Smooth muscle cell (in vitro differentiated cells): ENCODE measurements at regions not wholly inside any gene's neighbourhood (a gene's known extent, or its start where the extent isn't known, plus 50 kb on each side); places are given as distances from the start of the nearest gene placed in this dataset.
A peak's percentile ranks its signal among the peaks of the same experiment; 100 is the strongest.

ENCODE experiments used
- DNase-seq: peaks from one replicate; lab custom pipeline; 2025; ENCODE audit not compliant: unreplicated experiment; lab: John Stamatoyannopoulos, UW
- H2AFZ ChIP-seq: fragments of 200-600 bp; sonication (generic); 2 replicates; pipeline ENCODE4 v1.6.0; 2016; ENCODE audit warnings: antibody characterized with exemption, low read depth, mild to moderate bottlenecking
- H3F3A ChIP-seq: fragments of 200-600 bp; sonication (generic); 2 replicates; pipeline ENCODE4 v1.6.0; 2017; ENCODE audit warnings: antibody characterized with exemption, low read depth
- H3K27ac ChIP-seq: fragments of 200-600 bp; sonication (generic); 2 replicates; pipeline ENCODE4 v1.5.1; 2016; ENCODE audit warnings: low read depth, mild to moderate bottlenecking
- H3K27me3 ChIP-seq: fragments of 200-600 bp; sonication (generic); 2 replicates; pipeline ENCODE4 v1.6.1; 2016; ENCODE audit warnings: low read depth, mild to moderate bottlenecking
- H3K36me3 ChIP-seq: fragments of 200-600 bp; sonication (generic); 2 replicates; pipeline ENCODE4 v1.5.1; 2016; ENCODE audit warnings: low read depth
- H3K4me1 ChIP-seq: fragments of 200-600 bp; sonication (generic); 2 replicates; pipeline ENCODE4 v1.5.1; 2016; ENCODE audit warnings: low read depth
- H3K4me2 ChIP-seq: fragments of 200-600 bp; sonication (generic); 2 replicates; pipeline ENCODE4 v1.6.0; 2016; ENCODE audit warnings: mild to moderate bottlenecking
- H3K4me3 ChIP-seq: fragments of 200-600 bp; sonication (generic); 2 replicates; pipeline ENCODE4 v1.5.1; 2016; ENCODE audit warnings: mild to moderate bottlenecking
- H3K79me2 ChIP-seq: fragments of 200-600 bp; sonication (generic); 2 replicates; pipeline ENCODE4 v1.6.0; 2016; ENCODE audit warnings: low read depth, mild to moderate bottlenecking
- H3K9ac ChIP-seq: fragments of 200-600 bp; sonication (generic); 2 replicates; pipeline ENCODE4 v1.6.0; 2016; ENCODE audit warnings: low read depth
- H3K9me3 ChIP-seq: fragments of 200-600 bp; sonication (generic); replicated peaks from 2 replicates; pipeline ENCODE4 v1.5.1; 2016; ENCODE audit warnings: low read depth
- H4K20me1 ChIP-seq: fragments of 200-600 bp; sonication (generic); 2 replicates; pipeline ENCODE4 v1.6.0; 2016; ENCODE audit warnings: low read depth
- CTCF ChIP-seq: fragments of 200-600 bp; sonication (generic); IDR thresholded peaks from 2 replicates; pipeline ENCODE4 v1.5.1; 2017; ENCODE audit warnings: borderline replicate concordance, mild to moderate bottlenecking, antibody characterized with exemption; ENCODE audit not compliant: insufficient read depth, poor library complexity, severe bottlenecking
- WGBS: methylation state at CpG from one replicate; pipeline ENCODE4 v1.1.7; 2016; ENCODE audit warnings: low lambda C conversion rate; 5-methylcytosine and 5-hydroxymethylcytosine counted together

- H3F3A ChIP-seq: no peaks in the 10 kb centered on the region
- no peaks in the 10 kb centered on the region for H3K36me3 ChIP-seq
- TF ChIP-seq CTCF: no peak
- H3K9ac ChIP-seq: no peak overlapping the region
- H3K4me2 ChIP-seq: no peak overlapping the region
- no peaks in the 10 kb centered on the region for H3K27me3 ChIP-seq
- no peaks in the 10 kb centered on the region for H3K9me3 ChIP-seq
- H3K27ac ChIP-seq: no peak overlapping the region
- no peak overlapping the region for H3K4me3 ChIP-seq
- peaks cover 14% of the 10 kb centered on the region for H3K4me1 ChIP-seq
- no peaks in the 10 kb centered on the region for H3K79me2 ChIP-seq
- no peak for DNase-seq
- 100% methylated on average over 2 of the region's 2 CpGs for WGBS
- H4K20me1 ChIP-seq: no peaks in the 10 kb centered on the region
- H2AFZ ChIP-seq: no peak overlapping the region
Observed at GRCh38 chr5:10903786-10904560, 142.9 kb upstream of the DAP start.

GRCh38 chr5:10902145-10902544, 141.1 kb upstream of the DAP start:
- no peak overlapping the region for H3K4me3 ChIP-seq
- no peak for TF ChIP-seq CTCF
- no peaks in the 10 kb centered on the region for H3K79me2 ChIP-seq
- H3K4me2 ChIP-seq: peak overlapping the region; percentile 22
- H3K27me3 ChIP-seq: no peaks in the 10 kb centered on the region
- H3K36me3 ChIP-seq: no peaks in the 10 kb centered on the region
- no peak for DNase-seq
- H3K9ac ChIP-seq: no peak overlapping the region
- no peaks in the 10 kb centered on the region for H3K9me3 ChIP-seq
- no peaks in the 10 kb centered on the region for H3F3A ChIP-seq
- H2AFZ ChIP-seq: peak overlapping the region; percentile 12
- peaks cover 14% of the 10 kb centered on the region for H3K4me1 ChIP-seq
- 31% methylated on average over 2 of the region's 2 CpGs for WGBS
- H4K20me1 ChIP-seq: no peaks in the 10 kb centered on the region
- no peak overlapping the region for H3K27ac ChIP-seq

GRCh38 chr5:10898514-10898913, 137.5 kb upstream of the DAP start:
- WGBS: 88% methylated on average over 4 of the region's 4 CpGs
- no peak for DNase-seq
- Histone ChIP-seq H3K36me3 (no peaks in the 10 kb centered on the region), H3K9me3 (no peaks in the 10 kb centered on the region), H3K27ac (no peak overlapping the region), H3K4me2 (no peak overlapping the region), H2AFZ (no peak overlapping the region), H3K27me3 (no peaks in the 10 kb centered on the region), H3K9ac (no peak overlapping the region), H3K4me3 (no peak overlapping the region), H3K79me2 (no peaks in the 10 kb centered on the region), H3F3A (no peaks in the 10 kb centered on the region), H4K20me1 (no peaks in the 10 kb centered on the region), H3K4me1 (peaks cover 14% of the 10 kb centered on the region)
- TF ChIP-seq CTCF: no peak

GRCh38 chr5:10896016-10896415, 135.0 kb upstream of the DAP start:
- WGBS: 85% methylated on average over 1 of the region's 1 CpG
- no peaks in the 10 kb centered on the region for H3K79me2 ChIP-seq
- no peak for DNase-seq
- H3K9ac ChIP-seq: no peak overlapping the region
- no peak overlapping the region for H3K27ac ChIP-seq
- no peak overlapping the region for H3K4me2 ChIP-seq
- H3K4me3 ChIP-seq: no peak overlapping the region
- no peaks in the 10 kb centered on the region for H3K9me3 ChIP-seq
- no peaks in the 10 kb centered on the region for H3F3A ChIP-seq
- H4K20me1 ChIP-seq: no peaks in the 10 kb centered on the region
- no peak for TF ChIP-seq CTCF
- no peaks in the 10 kb centered on the region for H3K36me3 ChIP-seq
- peaks cover 6% of the 10 kb centered on the region for H3K4me1 ChIP-seq
- H2AFZ ChIP-seq: no peak overlapping the region
- H3K27me3 ChIP-seq: no peaks in the 10 kb centered on the region
